Fibroblast of pulmonary artery (primary cell): ENCODE measurements at regions not wholly inside any gene's neighbourhood (a gene's known extent, or its start where the extent isn't known, plus 50 kb on each side); places are given as distances from the start of the nearest gene placed in this dataset.

ENCODE experiments used
- DNase-seq: peaks from one replicate; pipeline ENCODE4 v3.0.0-alpha.2; 2010; ENCODE audit warnings: low read depth
- H3K4me3 ChIP-seq: replicated peaks from 2 replicates; pipeline ENCODE4 v1.5.1; 2011; ENCODE audit warnings: low read depth, mild to moderate bottlenecking, control low read depth, low read length, moderate library complexity
- TF ChIP-seq, protein P1 (sequence below): IDR thresholded peaks from 2 replicates; pipeline ENCODE4 v1.5.1; 2011; ENCODE audit warnings: mild to moderate bottlenecking, control low read depth, low read length, inconsistent platforms; ENCODE audit errors: missing control alignments

DNA sequence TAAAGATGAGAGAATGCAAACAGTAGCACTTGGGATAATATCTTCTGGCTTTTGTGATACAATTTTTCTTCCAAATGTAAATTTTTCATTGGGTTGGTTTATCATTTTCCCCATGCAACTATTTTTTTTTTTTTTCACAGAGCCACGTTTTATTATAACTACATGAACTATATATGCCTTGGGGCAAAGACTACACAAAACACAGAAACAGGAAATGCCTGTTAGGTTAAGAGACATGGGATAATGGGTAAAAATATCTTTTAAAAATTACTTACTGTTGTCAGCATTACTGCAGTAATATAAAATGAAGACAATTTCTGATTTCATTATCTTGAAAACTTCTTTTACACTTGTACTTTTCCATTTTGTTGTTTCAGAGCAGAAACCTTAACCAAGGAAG lies 74.6 kb downstream of the DISP1 start:
- peak; percentile 20 for DNase-seq
- H3K4me3 ChIP-seq = no peak overlapping the region
- TF ChIP-seq, protein P1, sequence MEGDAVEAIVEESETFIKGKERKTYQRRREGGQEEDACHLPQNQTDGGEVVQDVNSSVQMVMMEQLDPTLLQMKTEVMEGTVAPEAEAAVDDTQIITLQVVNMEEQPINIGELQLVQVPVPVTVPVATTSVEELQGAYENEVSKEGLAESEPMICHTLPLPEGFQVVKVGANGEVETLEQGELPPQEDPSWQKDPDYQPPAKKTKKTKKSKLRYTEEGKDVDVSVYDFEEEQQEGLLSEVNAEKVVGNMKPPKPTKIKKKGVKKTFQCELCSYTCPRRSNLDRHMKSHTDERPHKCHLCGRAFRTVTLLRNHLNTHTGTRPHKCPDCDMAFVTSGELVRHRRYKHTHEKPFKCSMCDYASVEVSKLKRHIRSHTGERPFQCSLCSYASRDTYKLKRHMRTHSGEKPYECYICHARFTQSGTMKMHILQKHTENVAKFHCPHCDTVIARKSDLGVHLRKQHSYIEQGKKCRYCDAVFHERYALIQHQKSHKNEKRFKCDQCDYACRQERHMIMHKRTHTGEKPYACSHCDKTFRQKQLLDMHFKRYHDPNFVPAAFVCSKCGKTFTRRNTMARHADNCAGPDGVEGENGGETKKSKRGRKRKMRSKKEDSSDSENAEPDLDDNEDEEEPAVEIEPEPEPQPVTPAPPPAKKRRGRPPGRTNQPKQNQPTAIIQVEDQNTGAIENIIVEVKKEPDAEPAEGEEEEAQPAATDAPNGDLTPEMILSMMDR = no peak

DNA sequence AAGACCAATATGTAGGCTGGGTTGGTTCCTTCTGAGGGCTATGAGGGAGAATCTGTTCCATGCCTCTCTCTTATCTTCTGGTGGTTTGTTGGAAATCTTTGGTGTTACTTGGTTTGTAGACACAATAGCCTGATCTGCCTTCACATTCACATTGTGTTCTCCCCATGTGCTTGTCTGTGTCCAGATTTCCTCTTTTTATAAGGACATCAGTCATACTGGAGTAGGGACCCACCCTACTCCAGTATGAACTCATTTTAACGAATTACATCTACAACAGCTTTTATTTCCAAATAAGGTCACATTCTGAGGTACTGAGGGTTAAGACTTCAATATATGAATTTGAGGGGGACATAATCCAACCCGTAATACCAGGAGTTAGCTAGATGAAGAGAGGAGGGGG lies 75.9 kb downstream of the DISP1 start:
- DNase-seq = no peak
- TF ChIP-seq, protein P1 = no peak
- no peak overlapping the region for H3K4me3 ChIP-seq

DNA sequence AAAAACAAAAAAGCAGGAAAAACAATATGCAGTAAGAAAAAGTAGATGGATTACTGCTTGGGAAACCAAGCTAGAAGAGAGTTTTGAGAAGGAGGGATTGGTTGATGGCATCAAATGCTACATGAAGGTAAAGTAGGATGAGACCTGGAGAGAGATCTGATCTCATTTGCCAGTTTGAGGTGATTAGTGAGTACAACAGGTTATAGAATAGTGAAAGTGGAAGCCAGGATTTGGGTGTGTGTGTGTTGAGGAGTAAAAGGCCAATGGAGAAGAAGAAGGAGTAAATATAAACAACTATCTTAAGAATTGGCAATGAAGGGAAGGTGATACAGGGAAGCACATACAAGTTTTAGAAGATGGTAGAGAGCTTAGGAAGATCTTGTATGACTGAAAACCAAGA lies 76.7 kb downstream of the DISP1 start:
- no peak overlapping the region for H3K4me3 ChIP-seq
- DNase-seq = no peak
- TF ChIP-seq, protein P1 = no peak

DNA sequence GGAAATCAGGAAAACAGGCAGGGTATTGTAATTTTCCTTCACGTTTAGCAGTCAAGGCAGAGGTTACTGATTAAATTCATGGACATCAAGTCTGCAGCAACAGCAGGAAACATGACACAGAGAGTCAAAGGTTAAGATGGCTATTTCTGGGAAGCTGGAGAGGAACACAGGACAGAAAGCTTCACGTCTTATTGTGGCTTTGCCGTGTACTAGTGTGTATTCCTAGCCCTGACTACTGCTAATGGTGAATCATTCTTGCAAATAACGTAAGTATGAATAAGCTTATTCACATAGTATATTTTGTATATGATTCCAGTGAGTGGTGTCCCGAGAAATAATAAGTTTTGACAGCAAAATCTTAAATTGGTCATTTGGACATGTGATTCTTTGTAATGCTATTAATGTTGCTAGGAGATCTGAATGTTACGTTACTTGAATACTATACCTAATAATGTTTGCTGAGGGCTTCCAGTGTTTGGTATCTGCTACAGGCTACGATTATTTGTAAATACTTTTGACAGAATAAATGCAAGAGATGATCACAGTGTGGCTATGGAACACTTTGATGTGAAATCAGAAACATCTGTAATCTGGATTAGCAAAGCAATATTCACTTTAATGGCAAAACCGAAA lies 77.4 kb downstream of the DISP1 start:
- TF ChIP-seq, protein P1 = no peak
- DNase-seq = peak; percentile 72
- no peak overlapping the region for H3K4me3 ChIP-seq

DNA sequence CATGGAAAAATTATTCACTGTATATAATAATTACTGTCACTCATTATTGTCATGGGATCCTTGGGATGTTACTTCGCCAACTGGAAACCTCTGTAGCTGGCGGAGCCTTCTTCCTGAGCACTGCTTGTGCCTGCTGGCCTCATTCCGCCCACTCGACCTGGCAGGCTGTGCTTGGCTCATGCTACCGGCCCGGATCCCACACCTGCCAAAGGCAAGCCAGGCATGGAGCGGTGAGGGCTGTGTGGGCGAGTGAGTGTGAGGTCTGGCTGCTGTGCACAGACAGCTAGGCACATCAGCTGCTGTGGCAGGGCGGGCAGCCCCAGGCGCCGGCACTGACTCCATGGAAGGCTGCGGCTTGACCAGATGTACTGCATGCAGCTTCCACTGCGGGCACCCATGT lies 78.4 kb downstream of the DISP1 start:
- DNase-seq = no peak
- H3K4me3 ChIP-seq = no peak overlapping the region
- TF ChIP-seq, protein P1 = no peak

DNA sequence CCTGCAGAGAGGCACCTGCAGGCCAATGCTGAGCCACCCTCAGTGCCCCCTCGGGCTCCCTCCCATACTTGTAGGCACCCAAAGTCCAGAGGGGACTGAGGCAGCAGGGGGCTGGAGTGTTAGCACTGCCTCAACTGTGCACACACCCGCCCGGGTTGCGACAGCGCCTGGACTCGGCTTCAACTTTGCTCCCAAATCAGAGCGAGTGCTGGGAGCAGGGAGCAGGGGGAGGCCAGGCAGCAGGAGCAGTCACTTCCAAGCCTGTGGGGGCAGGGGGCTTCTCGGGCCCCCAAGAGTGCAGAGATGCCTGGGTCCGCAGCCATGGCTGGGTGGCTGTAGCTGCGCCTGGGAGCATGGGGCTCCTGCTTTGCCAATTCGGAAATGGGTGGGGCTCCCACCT lies 79.5 kb downstream of the DISP1 start:
- no peak for DNase-seq
- TF ChIP-seq, protein P1 = no peak
- H3K4me3 ChIP-seq = no peak overlapping the region
